Ovary (tissue), 7 donors: ENCODE measurements at regions not wholly inside any gene's neighbourhood (a gene's known extent, or its start where the extent isn't known, plus 50 kb on each side); places are given as distances from the start of the nearest gene placed in this dataset.
"Not testable (repeated sequence)": the region's sequence is repeated elsewhere in the genome, so short reads cannot be mapped to it uniquely, and the experiment has no call there.

Source experiments
- DNase-seq, 5 donors: peaks; one replicate each; pipeline ENCODE4 v3.0.0-alpha.2; 2019 to 2020
- H3K27ac ChIP-seq, 2 donors: fragments of 200-600 bp; one replicate each; pipeline versions ENCODE4 v1.5.1 to v1.8.0; 2019 to 2022
- H3K27me3 ChIP-seq: fragments of 200-600 bp; one replicate; pipeline ENCODE4 v1.8.0; 2022
- H3K36me3 ChIP-seq: fragments of 200-600 bp; sonication (generic); one replicate; pipeline ENCODE4 v1.5.1; 2019
- H3K4me1 ChIP-seq: one replicate; pipeline ENCODE4 v1.8.1; 2013; ENCODE audit warnings: mild to moderate bottlenecking, moderate library complexity; ENCODE audit not compliant: insufficient read depth
- H3K4me3 ChIP-seq: fragments of 200-600 bp; sonication (generic); one replicate; pipeline ENCODE4 v1.5.1; 2017
- H3K9me3 ChIP-seq, 2 donors: fragments of 200-600 bp in 1 of 2; sonication (generic) in 1 of 2; one replicate each; pipeline versions ENCODE4 v1.5.1 to v1.8.1; 2013 to 2019; ENCODE audit warnings: mild to moderate bottlenecking in 1 of 2, moderate library complexity in 1 of 2
- CTCF ChIP-seq, 3 donors: fragments of 450-650 bp in 2 of 3; fragments of 200-600 bp in 1 of 3; IDR thresholded peaks; one replicate each; pipeline versions ENCODE4 v1.5.1 to v1.8.0; 2016 to 2022; ENCODE audit warnings: antibody characterized with exemption in 3 of 3, mild to moderate bottlenecking in 1 of 3
- EP300 ChIP-seq: sonication (generic); formaldehyde crosslinking; IDR thresholded peaks from one replicate; pipeline ENCODE4 v1.6.1; 2017; ENCODE audit warnings: antibody characterized with exemption
- POLR2A ChIP-seq: fragments of 450-650 bp; IDR thresholded peaks from one replicate; pipeline ENCODE4 v1.6.1; 2017; ENCODE audit warnings: antibody characterized with exemption, mild to moderate bottlenecking, moderate library complexity
- WGBS, 3 donors: extraction: QIAGEN DNeasy Blood & Tissue Kit in 1 of 3; methylation state at CpG; one replicate each; pipeline versions ENCODE4 v1.1.5 to v1.1.7; 2013 to 2017; 5-methylcytosine and 5-hydroxymethylcytosine counted together
- intact Hi-C, 4 donors: fragments of 100-400 bp; cut with DNase I; formaldehyde crosslinking; loops; one replicate each; pipeline versions ENCODE4 v1.11.0 to v1.15.1; 2022 to 2023
- donor health status: DM: no; HTN: no; CAD: no; lungs with moderate emphysema.
- donor health status: DM: no; HTN: no; CAD: no.
- donor health status: Bipolar disorder and iron deficiency.
- donor health status: DM: no; HTN: no; CAD: no.
- donor health status: DM: yes; HTN: yes; CAD: no.

DNA sequence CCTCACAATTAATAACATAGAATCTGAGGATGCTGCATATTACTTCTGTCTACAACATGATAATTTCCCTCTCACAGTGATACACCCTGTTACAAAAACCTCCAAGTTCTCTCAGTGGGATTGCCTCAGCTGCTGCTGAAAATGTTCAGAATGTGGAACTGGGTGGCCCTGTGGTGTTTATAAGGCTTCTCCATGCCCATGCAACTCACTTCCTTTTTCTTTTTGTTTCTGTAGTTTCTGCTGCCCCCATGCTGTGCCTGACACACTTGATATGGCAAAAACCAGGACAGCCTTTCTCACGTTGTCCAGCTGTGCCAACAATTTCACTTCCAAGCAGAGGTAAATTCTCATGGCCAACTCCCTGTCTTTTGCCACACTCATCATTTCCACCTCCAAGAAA lies 206.2 kb downstream of the RPIA start:
- no peak overlapping the region for H3K27ac ChIP-seq
- no peaks in the 10 kb centered on the region for H3K36me3 ChIP-seq
- intact Hi-C loops, result no loop called here
- TF ChIP-seq EP300 (no peak), CTCF (IDR thresholded peaks at IDR 0.05) (no peak), POLR2A (no peak)
- no peak for DNase-seq
- no peak overlapping the region for H3K4me3 ChIP-seq
- no peaks in the 10 kb centered on the region for H3K4me1 ChIP-seq
- no peaks in the 10 kb centered on the region for H3K27me3 ChIP-seq
- 16 to 23% (median 17%) methylated on average over 1 of the region's 1 CpG for WGBS, 3 donors
- H3K9me3 ChIP-seq, result no peaks in the 10 kb centered on the region

DNA sequence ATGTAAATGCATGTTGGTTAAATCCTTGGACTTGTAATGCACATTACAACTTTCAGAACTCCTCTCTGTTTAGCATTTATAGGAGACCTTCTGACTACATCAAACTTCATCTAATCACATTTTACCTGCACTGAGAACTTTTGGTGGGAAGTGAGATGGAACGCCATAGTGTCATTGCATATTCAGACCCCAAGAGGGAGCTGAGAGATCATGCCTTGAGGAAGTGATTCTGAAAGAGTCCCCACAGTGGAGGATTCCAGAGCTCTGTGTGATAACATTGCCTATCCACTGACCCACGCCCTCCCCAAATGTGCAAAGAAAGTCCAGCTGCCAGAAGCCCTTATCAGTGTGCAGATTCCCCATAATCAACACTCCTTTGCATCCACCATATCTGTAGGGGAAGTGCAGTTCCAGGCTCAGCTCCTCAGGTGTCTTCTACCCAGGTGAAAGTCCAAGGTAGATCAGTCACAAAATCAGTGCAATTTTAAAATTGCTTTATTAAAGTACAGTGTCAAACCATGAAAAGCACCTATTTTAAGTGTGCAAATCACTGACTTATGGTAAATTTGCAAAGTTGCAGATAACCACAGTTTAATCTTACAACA lies 212.4 kb downstream of the RPIA start:
- no peaks in the 10 kb centered on the region for H3K36me3 ChIP-seq
- TF ChIP-seq CTCF (IDR thresholded peaks at IDR 0.05), result no peak
- TF ChIP-seq EP300, result no peak
- TF ChIP-seq POLR2A, result no peak
- H3K27me3 ChIP-seq, result no peaks in the 10 kb centered on the region
- no peak overlapping the region for H3K4me3 ChIP-seq
- no peaks in the 10 kb centered on the region for H3K4me1 ChIP-seq
- no peak for DNase-seq
- intact Hi-C loops, result no loop called here
- 0 to 3% (median 2%) methylated on average over 2 of the region's 2 CpGs for WGBS, 3 donors
- no peak overlapping the region for H3K27ac ChIP-seq
- no peaks in the 10 kb centered on the region for H3K9me3 ChIP-seq

DNA sequence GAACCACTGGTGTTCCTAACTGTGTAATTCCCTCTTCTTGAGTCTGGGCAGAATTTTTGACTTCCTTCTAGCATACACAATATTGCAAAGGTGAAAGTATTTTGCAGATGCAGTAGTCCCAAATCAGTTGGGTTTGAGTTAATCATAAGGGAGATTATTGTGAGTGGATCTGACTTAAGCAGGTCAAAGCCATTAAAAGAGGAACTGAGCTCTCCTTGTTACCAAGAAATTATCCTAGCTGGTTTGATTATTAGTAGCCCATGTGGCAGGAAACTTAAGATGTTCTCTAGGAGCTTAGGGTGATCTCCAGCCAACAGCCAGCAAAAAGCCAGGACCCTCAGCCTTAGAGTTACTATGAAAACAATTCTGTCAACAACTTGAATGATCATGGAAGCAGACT lies 221.8 kb downstream of the RPIA start:
- Histone ChIP-seq H3K36me3 (no peaks in the 10 kb centered on the region), H3K27ac (no peak overlapping the region), H3K9me3 (no peaks in the 10 kb centered on the region), H3K27me3 (no peaks in the 10 kb centered on the region), H3K4me1 (no peaks in the 10 kb centered on the region), H3K4me3 (no peak overlapping the region)
- DNase-seq, result no peak
- TF ChIP-seq POLR2A (no peak), CTCF (IDR thresholded peaks at IDR 0.05) (no peak), EP300 (no peak)
- intact Hi-C loops, result no loop called here

DNA sequence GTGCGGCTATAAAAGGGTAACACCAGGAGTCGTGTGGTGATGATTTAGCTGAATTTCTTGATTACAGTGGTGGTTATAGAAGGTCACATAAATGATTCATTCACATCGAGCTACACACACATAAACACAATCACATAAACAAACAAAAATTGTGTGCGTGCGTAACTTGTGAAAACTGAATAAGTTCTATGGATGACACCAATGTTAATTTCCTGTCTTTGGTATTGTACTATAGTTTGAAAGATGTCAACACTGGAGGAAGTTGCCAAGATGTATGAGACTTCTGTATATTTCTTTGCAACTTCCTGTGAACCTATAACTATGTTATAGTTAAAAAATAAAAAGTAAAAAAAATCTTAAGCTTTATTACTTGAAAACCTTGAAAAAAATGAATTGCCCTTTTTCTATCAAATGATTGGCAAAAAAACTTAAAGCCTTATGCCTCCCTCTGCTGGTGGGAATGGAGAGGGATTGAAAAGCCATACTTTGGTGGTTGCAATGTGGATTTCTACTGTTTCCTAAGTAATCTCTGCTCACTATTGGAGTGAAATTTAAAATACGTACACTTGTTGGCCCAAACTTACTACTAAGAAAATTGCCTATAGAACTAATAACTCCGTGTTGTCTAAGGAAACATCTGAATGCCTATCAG lies 227.7 kb downstream of the RPIA start:
- Histone ChIP-seq H3K27ac (no peak overlapping the region), H3K4me1 (no peaks in the 10 kb centered on the region), H3K9me3 (no peaks in the 10 kb centered on the region), H3K4me3 (no peak overlapping the region), H3K36me3 (no peaks in the 10 kb centered on the region), H3K27me3 (no peaks in the 10 kb centered on the region)
- no peak for TF ChIP-seq EP300
- no peak for TF ChIP-seq CTCF (IDR thresholded peaks at IDR 0.05)
- no peak for TF ChIP-seq POLR2A
- no peak for DNase-seq
- intact Hi-C loops, result no loop called here
- WGBS, 3 donors, result 67 to 71% (median 67%) methylated on average over 7 of the region's 7 CpGs

- H3K27me3 ChIP-seq, H3K4me1 ChIP-seq, DNase-seq, H3K4me3 ChIP-seq, H3K27ac ChIP-seq, H3K9me3 ChIP-seq, intact Hi-C loops, H3K36me3 ChIP-seq: not testable (repeated sequence)
- 92 to 94% (median 93%) methylated on average over 28 to 31 of the region's 31 CpGs for WGBS, 3 donors
Measured at GRCh38 chr2:88920399-88920798, 228.9 kb downstream of the RPIA start.
